Dermis blood vessel endothelial cell (primary cell): ENCODE measurements at regions not wholly inside any gene's neighbourhood (a gene's known extent, or its start where the extent isn't known, plus 50 kb on each side); places are given as distances from the start of the nearest gene placed in this dataset.
A peak's percentile ranks its signal among the peaks of the same experiment; 100 is the strongest.
"Not testable (repeated sequence)": the region's sequence is repeated elsewhere in the genome, so short reads cannot be mapped to it uniquely, and the experiment has no call there.

Experiments used
- DNase-seq: peaks from one replicate; pipeline ENCODE4 v3.0.0; 2010

- no peak for DNase-seq
Measured at GRCh38 chr14:38704220-38704619, 398.8 kb downstream of the SEC23A start.

GRCh38 chr14:38696925-38697324 is 406.1 kb downstream of the SEC23A start:
- DNase-seq, result no peak

GRCh38 chr14:38693423-38693822 is 409.6 kb downstream of the SEC23A start:
- no peak for DNase-seq

- no peak for DNase-seq
Measured at GRCh38 chr14:38669027-38669426, 413.1 kb upstream of the CLEC14A start.

- DNase-seq, result no peak
Measured at GRCh38 chr14:38663382-38663781, 407.5 kb upstream of the CLEC14A start.

- DNase-seq, result no peak
Measured at GRCh38 chr14:38662781-38663180, 406.9 kb upstream of the CLEC14A start.

- DNase-seq, result peak; percentile 2
Measured at GRCh38 chr14:38646391-38646790, 390.5 kb upstream of the CLEC14A start.

GRCh38 chr14:38634913-38635312 is 379.0 kb upstream of the CLEC14A start:
- DNase-seq, result not testable (repeated sequence)

- DNase-seq, result no peak
Measured at GRCh38 chr14:38629412-38629811, 373.5 kb upstream of the CLEC14A start.

- no peak for DNase-seq
Measured at GRCh38 chr14:38627163-38627562, 371.3 kb upstream of the CLEC14A start.

GRCh38 chr14:38623661-38624060 is 367.8 kb upstream of the CLEC14A start:
- no peak for DNase-seq

GRCh38 chr14:38618514-38618913 is 362.6 kb upstream of the CLEC14A start:
- peak; percentile 5 for DNase-seq

GRCh38 chr14:38616959-38617358 is 361.1 kb upstream of the CLEC14A start:
- no peak for DNase-seq

- no peak for DNase-seq
Measured at GRCh38 chr14:38611928-38612327, 356.0 kb upstream of the CLEC14A start.

GRCh38 chr14:38608244-38608643 is 352.4 kb upstream of the CLEC14A start:
- no peak for DNase-seq

GRCh38 chr14:38605193-38606114 is 349.6 kb upstream of the CLEC14A start:
- DNase-seq, result peak; percentile 45

- DNase-seq, result peak; percentile 77
Measured at GRCh38 chr14:38600572-38600971, 344.7 kb upstream of the CLEC14A start.

- DNase-seq, result no peak
Measured at GRCh38 chr14:38593476-38593875, 337.6 kb upstream of the CLEC14A start.

- DNase-seq, result no peak
Measured at GRCh38 chr14:38592764-38593442, 337.0 kb upstream of the CLEC14A start.

- DNase-seq, result no peak
Measured at GRCh38 chr14:38589747-38590350, 334.0 kb upstream of the CLEC14A start.

GRCh38 chr14:38583471-38583870 is 327.6 kb upstream of the CLEC14A start:
- DNase-seq, result no peak

- DNase-seq, result no peak
Measured at GRCh38 chr14:38578278-38578681, 322.4 kb upstream of the CLEC14A start.

- no peak for DNase-seq
Measured at GRCh38 chr14:38567703-38568102, 311.8 kb upstream of the CLEC14A start.

- no peak for DNase-seq
Measured at GRCh38 chr14:38561657-38562056, 305.8 kb upstream of the CLEC14A start.
